B cell (primary cell): ENCODE measurements at regions not wholly inside any gene's neighbourhood (a gene's known extent, or its start where the extent isn't known, plus 50 kb on each side); places are given as distances from the start of the nearest gene placed in this dataset.

Experiments
- ATAC-seq: fragments of 200-7000 bp; cut with Tn5 transposase; one replicate; pipeline ENCODE4 v1.10.0; 2021; ENCODE audit warnings: low read depth, mild to moderate bottlenecking, moderate number of reproducible peaks, moderate library complexity
- CTCF ChIA-PET: fragments of 350-600 bp; sonication (Branson Sonifier 250); formaldehyde crosslinking; loops from one replicate; lab custom pipeline; 2021; ENCODE audit warnings: antibody characterized with exemption, inconsistent platforms; lab: Charles Lee
- POLR2A ChIA-PET: fragments of 350-600 bp; sonication (Branson Sonifier 250); formaldehyde crosslinking; loops from one replicate; lab custom pipeline; 2021; ENCODE audit warnings: antibody characterized with exemption; lab: Charles Lee
- DNase-seq: peaks from one replicate; pipeline ENCODE4 v3.0.0; 2013
- H2AFZ ChIP-seq: 2 replicates; pipeline ENCODE4 v1.6.1; 2012; ENCODE audit warnings: mild to moderate bottlenecking, low read depth, low read length; ENCODE audit not compliant: insufficient read depth, poor library complexity, severe bottlenecking
- H3K27ac ChIP-seq, 2 donors: 1 replicate in 1 of 2; 2 replicates in 1 of 2; pipeline ENCODE4 v1.5.1; 2012 to 2013; ENCODE audit warnings: low read length in 2 of 2, mild to moderate bottlenecking in 2 of 2, moderate library complexity in 1 of 2
- H3K27me3 ChIP-seq, 4 experiments: fragments of 200-600 bp in 1 of 4; sonication (generic) in 1 of 4; replicated peaks in 1 of 4; 1 replicate in 2 of 4; 2 replicates in 2 of 4; pipeline versions ENCODE4 v1.6.1 to v1.7.0; 2013 to 2016; ENCODE audit warnings: low read length in 3 of 4, mild to moderate bottlenecking in 2 of 4, mixed read lengths in 1 of 4, moderate library complexity in 1 of 4; ENCODE audit not compliant: insufficient read depth in 4 of 4, control insufficient read depth in 3 of 4; ENCODE audit errors: control extremely low read depth in 1 of 4
- H3K36me3 ChIP-seq, 2 experiments: replicated peaks in 1 of 2; 1 replicate in 1 of 2; 2 replicates in 1 of 2; pipeline versions ENCODE4 v1.6.1 to v1.7.1; 2013; ENCODE audit warnings: low read length in 1 of 2; ENCODE audit not compliant: insufficient read depth in 2 of 2, control insufficient read depth in 1 of 2; ENCODE audit errors: control extremely low read depth in 1 of 2, extremely low read depth in 1 of 2
- H3K4me1 ChIP-seq, 2 donors: fragments of 200-600 bp in 1 of 2; sonication (generic) in 1 of 2; 1 replicate in 1 of 2; 2 replicates in 1 of 2; pipeline versions ENCODE4 v1.5.1 to v1.6.1; 2013 to 2017; ENCODE audit warnings: low read length in 2 of 2; ENCODE audit not compliant: control insufficient read depth in 2 of 2, insufficient read depth in 2 of 2
- H3K4me2 ChIP-seq: replicated peaks from 2 replicates; pipeline ENCODE3; 2012; ENCODE audit warnings: mild to moderate bottlenecking, low read depth, low read length; ENCODE audit not compliant: poor library complexity, severe bottlenecking
- H3K4me3 ChIP-seq, 5 experiments: fragments of 200-600 bp in 1 of 5; sonication (generic) in 1 of 5; 1 replicate in 3 of 5; 2 replicates in 2 of 5; pipeline versions ENCODE4 v1.5.1 to v1.7.0; 2011 to 2016; ENCODE audit warnings: low read length in 4 of 5, mild to moderate bottlenecking in 4 of 5, low read depth in 2 of 5, control low read depth in 1 of 5, moderate library complexity in 1 of 5; ENCODE audit not compliant: insufficient read depth in 1 of 5; ENCODE audit errors: control extremely low read depth in 1 of 5, extremely low read depth in 1 of 5
- H3K79me2 ChIP-seq: fragments of 200-600 bp; sonication (generic); one replicate; pipeline ENCODE4 v1.6.0; 2016; ENCODE audit warnings: low read length; ENCODE audit not compliant: control insufficient read depth, insufficient read depth
- H3K9ac ChIP-seq: fragments of 200-600 bp; sonication (generic); 2 replicates; pipeline ENCODE4 v1.6.1; 2017; ENCODE audit warnings: mild to moderate bottlenecking, low read length, moderate library complexity
- H3K9me3 ChIP-seq, 3 donors: one replicate each; pipeline versions ENCODE4 v1.6.1 to v1.7.1; 2013; ENCODE audit warnings: low read length in 2 of 3; ENCODE audit not compliant: control insufficient read depth in 2 of 3, insufficient read depth in 1 of 3; ENCODE audit errors: control extremely low read depth in 1 of 3
- H4K20me1 ChIP-seq: 2 replicates; pipeline ENCODE4 v1.6.0; 2012; ENCODE audit warnings: mild to moderate bottlenecking, low read length; ENCODE audit not compliant: insufficient read depth, control insufficient read depth, poor library complexity, severe bottlenecking
- H3K27ac Mint-ChIP-seq: one replicate; pipeline ENCODE4 v1.8.0; 2021; ENCODE audit warnings: mixed read lengths
- H3K27me3 Mint-ChIP-seq: one replicate; pipeline ENCODE4 v1.8.0; 2021; ENCODE audit warnings: mixed read lengths
- H3K4me1 Mint-ChIP-seq: one replicate; pipeline ENCODE4 v1.8.0; 2021; ENCODE audit warnings: mixed read lengths
- H3K4me3 Mint-ChIP-seq: one replicate; pipeline ENCODE4 v1.8.0; 2021; ENCODE audit warnings: mixed read lengths
- H3K9me3 Mint-ChIP-seq: one replicate; pipeline ENCODE4 v1.8.0; 2022; ENCODE audit warnings: mixed read lengths; ENCODE audit not compliant: insufficient read depth
- EZH2 ChIP-seq: IDR thresholded peaks from 2 replicates; pipeline ENCODE4 v1.6.1; 2012; ENCODE audit warnings: borderline replicate concordance, low read depth, mild to moderate bottlenecking, moderate library complexity, low read length; ENCODE audit not compliant: insufficient read depth, poor library complexity, severe bottlenecking
- WGBS: methylation state at CpG from one replicate; pipeline ENCODE4 v1.1.5; 2013; ENCODE audit warnings: missing lambda C conversion rate; ENCODE audit not compliant: insufficient coverage; 5-methylcytosine and 5-hydroxymethylcytosine counted together
- intact Hi-C: fragments of 100-400 bp; cut with micrococcal nuclease; formaldehyde crosslinking; loops from one replicate; pipeline ENCODE4 v1.10.0; 2022
- TF ChIP-seq, protein P1 (sequence below): fragments of 200-600 bp; IDR thresholded peaks from one replicate; pipeline ENCODE4 v1.8.0; 2022; ENCODE audit warnings: antibody characterized with exemption, mild to moderate bottlenecking

GRCh38 chr21:20802201-20802600 lies 196.0 kb upstream of the NCAM2 start:
- H3K9me3 ChIP-seq: no peaks in the 10 kb centered on the region
- H3K27ac Mint-ChIP-seq: no peak overlapping the region
- H3K4me1 Mint-ChIP-seq: no peaks in the 10 kb centered on the region
- ATAC-seq (no peak), DNase-seq (no peak)
- no peaks in the 10 kb centered on the region for H3K27me3 Mint-ChIP-seq
- H3K79me2 ChIP-seq: no peaks in the 10 kb centered on the region
- no peaks in the 10 kb centered on the region for H4K20me1 ChIP-seq
- CTCF ChIA-PET: no interaction called here
- no peaks in the 10 kb centered on the region for H3K4me1 ChIP-seq
- H2AFZ ChIP-seq: no peak overlapping the region
- no peak overlapping the region for H3K27ac ChIP-seq
- intact Hi-C loops: no loop called here
- peaks cover 2% of the 10 kb centered on the region for H3K9me3 Mint-ChIP-seq
- no peak overlapping the region for H3K4me2 ChIP-seq
- H3K4me3 ChIP-seq: no peak overlapping the region
- no peaks in the 10 kb centered on the region for H3K36me3 ChIP-seq
- H3K9ac ChIP-seq: no peak overlapping the region
- no peak for TF ChIP-seq EZH2
- TF ChIP-seq, protein P1, sequence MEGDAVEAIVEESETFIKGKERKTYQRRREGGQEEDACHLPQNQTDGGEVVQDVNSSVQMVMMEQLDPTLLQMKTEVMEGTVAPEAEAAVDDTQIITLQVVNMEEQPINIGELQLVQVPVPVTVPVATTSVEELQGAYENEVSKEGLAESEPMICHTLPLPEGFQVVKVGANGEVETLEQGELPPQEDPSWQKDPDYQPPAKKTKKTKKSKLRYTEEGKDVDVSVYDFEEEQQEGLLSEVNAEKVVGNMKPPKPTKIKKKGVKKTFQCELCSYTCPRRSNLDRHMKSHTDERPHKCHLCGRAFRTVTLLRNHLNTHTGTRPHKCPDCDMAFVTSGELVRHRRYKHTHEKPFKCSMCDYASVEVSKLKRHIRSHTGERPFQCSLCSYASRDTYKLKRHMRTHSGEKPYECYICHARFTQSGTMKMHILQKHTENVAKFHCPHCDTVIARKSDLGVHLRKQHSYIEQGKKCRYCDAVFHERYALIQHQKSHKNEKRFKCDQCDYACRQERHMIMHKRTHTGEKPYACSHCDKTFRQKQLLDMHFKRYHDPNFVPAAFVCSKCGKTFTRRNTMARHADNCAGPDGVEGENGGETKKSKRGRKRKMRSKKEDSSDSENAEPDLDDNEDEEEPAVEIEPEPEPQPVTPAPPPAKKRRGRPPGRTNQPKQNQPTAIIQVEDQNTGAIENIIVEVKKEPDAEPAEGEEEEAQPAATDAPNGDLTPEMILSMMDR: no peak
- POLR2A ChIA-PET: no interaction called here
- H3K27me3 ChIP-seq: no peaks in the 10 kb centered on the region
- H3K4me3 Mint-ChIP-seq: no peak overlapping the region
- WGBS: 100% methylated on average over 2 of the region's 4 CpGs

DNA sequence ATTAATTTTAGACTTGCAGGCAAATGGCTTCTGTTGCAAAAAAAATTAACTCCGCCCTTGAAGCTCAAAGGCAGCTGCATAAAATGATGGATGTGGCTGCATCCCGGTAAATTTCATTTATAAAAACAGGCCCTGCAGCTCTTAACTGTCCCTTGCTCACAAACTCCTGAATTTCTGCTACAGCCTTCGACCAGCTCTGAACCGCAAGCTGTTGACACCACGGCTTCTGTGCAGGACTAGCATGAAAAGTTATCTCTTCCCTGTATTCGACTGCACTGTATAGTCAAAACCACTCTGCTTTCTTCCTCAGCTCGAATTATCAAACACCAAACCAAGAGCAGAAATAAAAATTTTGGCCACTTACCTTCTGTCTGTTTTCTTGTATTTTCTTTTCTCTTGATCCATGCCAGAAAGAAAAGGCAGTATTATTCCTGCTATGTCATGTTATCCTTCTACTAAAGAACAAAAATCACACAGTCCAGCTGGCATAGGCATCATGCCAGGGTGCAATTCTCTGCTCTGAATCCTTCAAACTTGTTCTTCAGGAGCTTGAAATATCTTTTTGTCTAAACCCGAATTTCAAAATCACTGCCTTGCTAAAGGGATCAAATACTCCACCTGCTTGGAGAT lies 195.5 kb upstream of the NCAM2 start:
- WGBS: 82% methylated on average over 7 of the region's 8 CpGs
- CTCF ChIA-PET: no interaction called here
- no peak for DNase-seq

More for the DNA sequence above, 195.5 kb upstream of the NCAM2 start:
- no peaks in the 10 kb centered on the region for H3K27me3 ChIP-seq
- POLR2A ChIA-PET: no interaction called here
- no peak for ATAC-seq
- Mint-ChIP-seq H3K4me1 (no peaks in the 10 kb centered on the region), H3K27me3 (no peaks in the 10 kb centered on the region), H3K27ac (no peak overlapping the region), H3K9me3 (peaks cover 2% of the 10 kb centered on the region), H3K4me3 (no peak overlapping the region)
- intact Hi-C loops: no loop called here
- H3K36me3 ChIP-seq: no peaks in the 10 kb centered on the region
- H3K4me1 ChIP-seq: no peaks in the 10 kb centered on the region
- H3K4me2 ChIP-seq: no peak overlapping the region
- H3K9ac ChIP-seq: no peak overlapping the region
- no peaks in the 10 kb centered on the region for H3K79me2 ChIP-seq
- H3K27ac ChIP-seq: no peak overlapping the region
- no peak overlapping the region for H3K4me3 ChIP-seq
- H3K9me3 ChIP-seq: no peaks in the 10 kb centered on the region
- H2AFZ ChIP-seq: no peak overlapping the region
- TF ChIP-seq, protein P1: no peak
- no peak for TF ChIP-seq EZH2
- H4K20me1 ChIP-seq: no peaks in the 10 kb centered on the region
